ENCODE measurements at regions not wholly inside any gene's neighbourhood (a gene's known extent, or its start where the extent isn't known, plus 50 kb on each side); places are given as distances from the start of the nearest gene placed in this dataset.

GRCh38 chr16:66088681-66089080, 277.8 kb upstream of the CDH5 start:
- Mint-ChIP-seq H3K27me3 (ENCODE audit: low read depth) (peaks cover 9% of the 10 kb centered on the region; the same call in 1 of the 2 replicates), H3K4me3 (no peak overlapping the region), H3K9me3 (peaks cover 4% of the 10 kb centered on the region; the same call in 1 of the 2 replicates), H3K4me1 (no peaks in the 10 kb centered on the region; the same call in 1 of the 2 replicates), H3K27ac (no peak overlapping the region), H3K36me3 (no peaks in the 10 kb centered on the region)
- DNase-seq (ENCODE audit: low spot score): no peak
- ChIA-PET CTCF (no interaction called here), POLR2A (no interaction called here)
- ATAC-seq: no peak
- no peak for TF ChIP-seq IRF2 (CRISPR knock-in tag; IDR thresholded peaks at IDR 0.05; ENCODE audit: borderline replicate concordance, low read depth)
- TF ChIP-seq, protein P1, sequence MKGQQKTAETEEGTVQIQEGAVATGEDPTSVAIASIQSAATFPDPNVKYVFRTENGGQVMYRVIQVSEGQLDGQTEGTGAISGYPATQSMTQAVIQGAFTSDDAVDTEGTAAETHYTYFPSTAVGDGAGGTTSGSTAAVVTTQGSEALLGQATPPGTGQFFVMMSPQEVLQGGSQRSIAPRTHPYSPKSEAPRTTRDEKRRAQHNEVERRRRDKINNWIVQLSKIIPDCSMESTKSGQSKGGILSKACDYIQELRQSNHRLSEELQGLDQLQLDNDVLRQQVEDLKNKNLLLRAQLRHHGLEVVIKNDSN (CRISPR knock-in tag; IDR thresholded peaks at IDR 0.05): no peak
- no peak for TF ChIP-seq PRRX2 (CRISPR knock-in tag; IDR thresholded peaks at IDR 0.05)
- TF ChIP-seq GRHL2 (CRISPR knock-in tag; IDR thresholded peaks at IDR 0.05; ENCODE audit: insufficient replicate concordance, severe bottlenecking): no peak
- TF ChIP-seq NFATC4 (CRISPR knock-in tag; IDR thresholded peaks at IDR 0.05): no peak

- H3K27me3 Mint-ChIP-seq (ENCODE audit: low read depth): peaks cover 9% of the 10 kb centered on the region; the same call in 1 of the 2 replicates
- CTCF ChIA-PET: no interaction called here
- H3K36me3 Mint-ChIP-seq: no peaks in the 10 kb centered on the region
- ATAC-seq (no peak), DNase-seq (ENCODE audit: low spot score) (no peak)
- peaks cover 13% of the 10 kb centered on the region for H3K4me1 Mint-ChIP-seq
- peaks cover 4% of the 10 kb centered on the region; the same call in 1 of the 2 replicates for H3K9me3 Mint-ChIP-seq
- H3K27ac Mint-ChIP-seq: no peak overlapping the region
- no peak overlapping the region for H3K4me3 Mint-ChIP-seq
- TF ChIP-seq ZMAT4 (CRISPR knock-in tag; IDR thresholded peaks at IDR 0.05) (no peak), ERG (CRISPR knock-in tag; IDR thresholded peaks at IDR 0.05) (no peak), SP1 (CRISPR knock-in tag; conservative IDR thresholded peaks at IDR 0.05) (no peak), FOXP1 (CRISPR knock-in tag; IDR thresholded peaks at IDR 0.05; ENCODE audit: borderline replicate concordance) (no peak)
- TF ChIP-seq, protein P2, sequence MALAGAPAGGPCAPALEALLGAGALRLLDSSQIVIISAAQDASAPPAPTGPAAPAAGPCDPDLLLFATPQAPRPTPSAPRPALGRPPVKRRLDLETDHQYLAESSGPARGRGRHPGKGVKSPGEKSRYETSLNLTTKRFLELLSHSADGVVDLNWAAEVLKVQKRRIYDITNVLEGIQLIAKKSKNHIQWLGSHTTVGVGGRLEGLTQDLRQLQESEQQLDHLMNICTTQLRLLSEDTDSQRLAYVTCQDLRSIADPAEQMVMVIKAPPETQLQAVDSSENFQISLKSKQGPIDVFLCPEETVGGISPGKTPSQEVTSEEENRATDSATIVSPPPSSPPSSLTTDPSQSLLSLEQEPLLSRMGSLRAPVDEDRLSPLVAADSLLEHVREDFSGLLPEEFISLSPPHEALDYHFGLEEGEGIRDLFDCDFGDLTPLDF (CRISPR knock-in tag; IDR thresholded peaks at IDR 0.05): no peak
- TF ChIP-seq, protein P3, sequence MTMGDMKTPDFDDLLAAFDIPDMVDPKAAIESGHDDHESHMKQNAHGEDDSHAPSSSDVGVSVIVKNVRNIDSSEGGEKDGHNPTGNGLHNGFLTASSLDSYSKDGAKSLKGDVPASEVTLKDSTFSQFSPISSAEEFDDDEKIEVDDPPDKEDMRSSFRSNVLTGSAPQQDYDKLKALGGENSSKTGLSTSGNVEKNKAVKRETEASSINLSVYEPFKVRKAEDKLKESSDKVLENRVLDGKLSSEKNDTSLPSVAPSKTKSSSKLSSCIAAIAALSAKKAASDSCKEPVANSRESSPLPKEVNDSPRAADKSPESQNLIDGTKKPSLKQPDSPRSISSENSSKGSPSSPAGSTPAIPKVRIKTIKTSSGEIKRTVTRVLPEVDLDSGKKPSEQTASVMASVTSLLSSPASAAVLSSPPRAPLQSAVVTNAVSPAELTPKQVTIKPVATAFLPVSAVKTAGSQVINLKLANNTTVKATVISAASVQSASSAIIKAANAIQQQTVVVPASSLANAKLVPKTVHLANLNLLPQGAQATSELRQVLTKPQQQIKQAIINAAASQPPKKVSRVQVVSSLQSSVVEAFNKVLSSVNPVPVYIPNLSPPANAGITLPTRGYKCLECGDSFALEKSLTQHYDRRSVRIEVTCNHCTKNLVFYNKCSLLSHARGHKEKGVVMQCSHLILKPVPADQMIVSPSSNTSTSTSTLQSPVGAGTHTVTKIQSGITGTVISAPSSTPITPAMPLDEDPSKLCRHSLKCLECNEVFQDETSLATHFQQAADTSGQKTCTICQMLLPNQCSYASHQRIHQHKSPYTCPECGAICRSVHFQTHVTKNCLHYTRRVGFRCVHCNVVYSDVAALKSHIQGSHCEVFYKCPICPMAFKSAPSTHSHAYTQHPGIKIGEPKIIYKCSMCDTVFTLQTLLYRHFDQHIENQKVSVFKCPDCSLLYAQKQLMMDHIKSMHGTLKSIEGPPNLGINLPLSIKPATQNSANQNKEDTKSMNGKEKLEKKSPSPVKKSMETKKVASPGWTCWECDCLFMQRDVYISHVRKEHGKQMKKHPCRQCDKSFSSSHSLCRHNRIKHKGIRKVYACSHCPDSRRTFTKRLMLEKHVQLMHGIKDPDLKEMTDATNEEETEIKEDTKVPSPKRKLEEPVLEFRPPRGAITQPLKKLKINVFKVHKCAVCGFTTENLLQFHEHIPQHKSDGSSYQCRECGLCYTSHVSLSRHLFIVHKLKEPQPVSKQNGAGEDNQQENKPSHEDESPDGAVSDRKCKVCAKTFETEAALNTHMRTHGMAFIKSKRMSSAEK (CRISPR knock-in tag; IDR thresholded peaks at IDR 0.05; ENCODE audit: borderline replicate concordance): no peak
- POLR2A ChIA-PET: no interaction called here
Observed at GRCh38 chr16:66087308-66087707, 279.2 kb upstream of the CDH5 start.

- ChIA-PET POLR2A (no interaction called here), CTCF (no interaction called here)
- DNase-seq (ENCODE audit: low spot score) (no peak), ATAC-seq (no peak)
- Mint-ChIP-seq H3K9me3 (peaks cover 4% of the 10 kb centered on the region; the same call in 1 of the 2 replicates), H3K36me3 (no peaks in the 10 kb centered on the region), H3K4me1 (peaks cover 28% of the 10 kb centered on the region), H3K27me3 (ENCODE audit: low read depth) (peaks cover 9% of the 10 kb centered on the region; the same call in 1 of the 2 replicates), H3K4me3 (no peak overlapping the region), H3K27ac (no peak overlapping the region)
- TF ChIP-seq CDX4 (CRISPR knock-in tag; IDR thresholded peaks at IDR 0.05; ENCODE audit: borderline replicate concordance) (no peak), ETV6 (CRISPR knock-in tag; IDR thresholded peaks at IDR 0.05) (no peak), ZNF425 (CRISPR knock-in tag; conservative IDR thresholded peaks at IDR 0.05) (no peak), GABPB1 (CRISPR knock-in tag; IDR thresholded peaks at IDR 0.05) (no peak), HMGXB4 (CRISPR knock-in tag; IDR thresholded peaks at IDR 0.05) (no peak), NFE2L1 (CRISPR knock-in tag; IDR thresholded peaks at IDR 0.05) (no peak), ZNF317 (CRISPR knock-in tag; IDR thresholded peaks at IDR 0.05; ENCODE audit: borderline replicate concordance, low read depth) (no peak), ZNF423 (CRISPR knock-in tag; IDR thresholded peaks at IDR 0.05) (no peak), SP1 (CRISPR knock-in tag; conservative IDR thresholded peaks at IDR 0.05) (no peak), ZNF219 (CRISPR knock-in tag; IDR thresholded peaks at IDR 0.05; ENCODE audit: borderline replicate concordance) (no peak)
Observed at GRCh38 chr16:66085651-66086050, 280.8 kb upstream of the CDH5 start.

All from WTC11 (cell line).